ENCODE measurements at regions not wholly inside any gene's neighbourhood (a gene's known extent, or its start where the extent isn't known, plus 50 kb on each side); places are given as distances from the start of the nearest gene placed in this dataset.
"Not testable (repeated sequence)": the region's sequence is repeated elsewhere in the genome, so short reads cannot be mapped to it uniquely, and the experiment has no call there.

DNA sequence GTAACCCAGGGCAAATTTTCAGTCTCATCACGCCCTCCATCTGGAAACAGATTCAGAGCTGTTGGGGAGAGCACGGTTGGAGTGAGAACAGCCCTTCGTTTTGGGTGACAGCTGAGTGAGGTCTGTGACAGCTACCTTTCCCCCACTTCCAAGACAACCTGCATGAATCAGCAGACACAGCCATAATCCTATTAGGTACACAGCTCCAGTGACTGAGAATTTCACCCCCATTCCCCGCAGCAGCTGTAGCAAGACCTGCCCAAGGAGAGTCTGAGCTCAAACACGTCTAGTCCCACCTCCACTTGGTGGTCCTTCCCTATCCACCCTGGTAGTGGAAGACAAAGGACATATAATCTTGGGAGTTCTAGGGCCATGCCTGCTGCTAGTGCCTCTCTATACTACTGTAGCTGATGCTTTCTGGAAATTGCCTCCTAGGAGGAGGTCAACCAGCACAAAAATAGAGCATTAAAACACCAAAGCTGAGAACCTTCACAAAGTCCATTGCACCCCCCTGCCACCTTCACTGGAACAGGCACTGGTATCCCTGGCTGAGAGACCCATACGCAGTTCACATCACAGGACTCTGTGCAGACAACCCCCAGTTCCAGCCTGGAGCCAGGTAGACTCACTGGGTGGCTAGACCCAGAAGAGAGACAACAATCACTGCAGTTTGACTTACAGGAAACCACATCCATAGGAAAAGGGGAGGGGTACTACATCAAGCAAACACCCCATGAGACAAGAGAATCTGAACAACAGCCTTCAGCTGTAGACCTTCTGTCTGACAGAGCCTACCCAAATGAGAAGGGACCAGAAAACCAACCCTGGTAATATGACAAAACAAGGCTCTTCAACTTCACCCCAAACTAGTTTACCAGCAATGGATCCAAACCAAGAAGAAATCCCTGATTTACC lies 448.6 kb upstream of the CBLB start:
- no peak for DNase-seq (ENCODE audit: low read depth)

DNA sequence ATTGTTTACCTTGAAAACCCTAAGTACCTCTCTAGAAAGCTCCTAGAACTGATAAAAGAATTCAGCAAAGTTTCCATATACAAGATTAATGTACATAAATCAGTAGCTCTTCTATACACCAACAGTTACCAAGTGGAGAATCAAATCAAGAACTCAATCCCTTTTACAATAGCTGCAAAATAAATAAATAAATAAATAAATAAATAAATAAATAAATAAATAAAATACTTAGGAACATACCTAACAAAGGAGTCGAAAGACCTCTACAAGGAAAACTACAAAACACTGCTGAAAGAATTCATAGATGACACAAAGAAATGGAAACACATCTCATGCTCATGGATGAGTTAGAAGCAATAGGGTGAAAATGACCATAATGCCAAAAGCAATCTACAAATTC lies 452.6 kb upstream of the CBLB start:
- DNase-seq (ENCODE audit: low read depth): not testable (repeated sequence)

DNA sequence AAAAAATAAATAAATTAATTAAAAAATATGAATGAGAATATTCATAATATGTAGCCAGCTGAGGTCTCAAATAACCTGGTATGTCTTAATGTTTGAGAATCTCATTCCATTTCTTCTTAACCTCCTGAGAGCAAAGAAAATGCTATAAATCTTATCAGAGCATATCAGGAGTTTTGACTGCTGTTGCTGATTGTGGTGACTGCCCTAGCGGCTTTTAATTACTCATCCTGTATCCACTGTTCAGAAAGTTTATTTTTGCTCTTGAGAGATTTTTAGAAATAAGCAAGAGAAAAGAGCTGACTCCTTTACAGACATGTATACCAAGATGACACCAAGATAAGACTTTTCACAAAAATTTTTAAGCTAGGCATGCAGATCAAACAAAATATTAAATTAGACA lies 454.8 kb upstream of the CBLB start:
- no peak for DNase-seq (ENCODE audit: low read depth)

DNA sequence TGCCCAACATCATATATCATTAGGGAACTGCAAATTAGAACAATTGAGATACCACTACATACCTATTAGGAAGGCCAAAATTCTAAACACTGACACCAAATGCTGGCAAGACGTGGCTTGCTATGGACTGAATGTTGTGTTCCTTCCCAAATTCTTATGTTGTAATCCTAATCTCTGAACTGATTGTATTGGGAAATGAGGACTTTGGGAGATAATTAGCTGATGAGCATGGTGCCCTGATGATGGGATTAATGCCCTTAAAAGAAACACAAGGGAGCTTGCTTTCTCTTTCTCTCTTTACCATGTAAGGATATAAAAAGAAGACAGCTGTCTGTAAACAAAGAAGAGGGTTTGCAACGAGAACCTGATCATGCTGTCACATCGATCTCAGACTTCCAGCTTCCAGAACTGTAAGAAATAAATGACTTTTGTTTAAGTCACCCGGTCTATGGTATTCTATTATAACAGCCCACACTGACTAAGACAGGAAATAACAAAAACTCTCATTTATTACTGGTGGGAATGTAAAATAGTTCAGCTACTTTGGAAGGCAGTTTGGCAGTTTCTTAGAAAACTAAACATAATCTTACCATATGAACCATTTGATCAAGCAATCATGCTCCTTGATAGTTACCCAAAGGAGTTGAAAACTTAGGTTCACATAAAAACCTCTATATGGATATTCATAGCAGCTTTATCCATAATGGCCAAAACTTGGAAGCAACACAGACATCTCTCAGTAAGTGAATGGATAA lies 458.3 kb upstream of the CBLB start:
- DNase-seq (ENCODE audit: low read depth): peak; percentile 34

DNA sequence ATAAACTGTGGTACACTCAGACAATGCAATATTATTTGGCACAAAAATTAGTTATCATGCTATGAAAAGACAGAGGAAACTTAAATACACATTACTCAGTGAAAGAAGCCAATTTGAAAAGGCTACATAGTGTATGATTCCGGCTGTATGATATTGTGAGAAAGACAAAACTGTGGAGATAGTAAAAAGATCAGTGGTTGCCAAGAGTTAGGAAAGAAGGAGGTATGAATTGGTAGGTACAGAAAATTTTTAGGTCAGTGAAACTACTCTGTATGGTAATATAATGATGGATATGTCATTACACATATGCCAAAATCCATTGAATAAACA lies 458.8 kb upstream of the CBLB start:
- DNase-seq (ENCODE audit: low read depth): no peak

DNA sequence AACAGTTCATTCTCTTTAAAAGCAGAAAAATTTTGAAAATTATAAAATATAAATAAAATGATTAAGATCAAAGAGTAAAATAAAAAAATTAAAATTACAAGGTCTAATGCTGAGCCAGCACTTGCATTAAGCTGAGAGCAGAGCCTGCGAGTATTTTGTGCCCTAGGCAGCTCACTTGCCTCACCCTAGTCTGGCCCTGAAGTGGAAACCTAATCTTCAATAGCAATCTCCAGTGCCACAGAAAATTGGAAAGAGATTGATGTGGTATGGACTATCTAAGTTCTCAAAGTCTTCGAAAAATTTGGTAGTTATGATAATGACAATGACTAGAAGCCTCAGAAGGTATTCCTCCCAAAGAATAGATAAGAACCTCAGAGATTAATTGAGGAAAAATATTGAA lies 459.4 kb upstream of the CBLB start:
- DNase-seq (ENCODE audit: low read depth): no peak

DNA sequence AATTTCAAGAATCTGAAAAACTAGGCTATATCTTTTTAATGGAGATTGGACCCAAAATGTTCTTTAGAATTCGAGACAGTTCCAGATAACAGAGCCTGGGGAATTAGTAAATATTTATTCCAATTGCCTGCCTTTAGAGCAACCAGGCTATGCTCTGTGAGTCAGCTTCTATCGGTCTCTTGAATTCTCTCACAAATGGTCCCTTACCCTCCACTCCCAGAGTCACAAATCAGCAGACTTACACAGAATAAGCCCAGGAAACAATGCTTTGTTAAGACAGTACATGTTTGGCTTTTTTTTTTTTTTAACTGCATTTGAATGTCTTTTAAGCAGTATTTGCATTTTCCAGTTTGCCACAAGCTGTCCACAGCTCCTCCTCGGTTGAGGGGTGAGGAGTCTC lies 460.7 kb upstream of the CBLB start:
- no peak for DNase-seq (ENCODE audit: low read depth)

DNA sequence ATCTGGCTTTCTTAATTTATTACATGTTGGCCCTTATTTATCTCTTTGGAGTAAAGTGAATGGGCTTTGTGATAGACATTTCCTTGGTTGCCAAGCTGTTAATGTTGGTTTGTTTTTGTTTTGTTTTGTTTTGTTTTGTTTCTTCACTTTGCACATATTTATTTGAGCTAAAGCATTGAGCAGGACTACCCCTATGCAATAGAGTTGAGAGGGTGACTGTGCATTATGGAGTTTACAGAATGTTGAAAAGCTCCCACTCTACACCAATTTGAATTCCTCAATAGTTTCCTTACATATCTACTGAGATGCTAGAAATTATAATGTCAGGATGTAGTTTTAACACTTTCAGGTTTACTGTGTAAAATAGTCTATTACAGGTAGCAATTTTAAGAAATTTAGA lies 462.8 kb upstream of the CBLB start:
- DNase-seq (ENCODE audit: low read depth): no peak

DNA sequence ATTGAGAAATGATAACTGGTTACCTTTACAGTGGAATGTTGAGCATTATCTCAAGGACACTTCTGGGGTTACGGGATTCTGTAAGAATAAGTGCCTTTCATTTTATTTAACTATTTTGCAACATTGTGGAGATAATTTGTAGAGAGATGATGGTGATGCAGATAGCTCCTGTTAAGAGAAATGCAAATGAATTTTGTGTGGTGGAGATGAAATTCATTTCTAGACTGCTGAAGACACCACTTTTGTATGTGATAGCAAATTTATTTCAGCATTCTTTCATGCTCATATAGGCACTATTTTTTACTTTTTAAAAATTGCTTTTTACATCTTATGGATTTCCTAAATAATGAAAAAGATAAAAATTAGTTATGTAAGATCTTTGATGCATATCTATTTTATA lies 463.3 kb upstream of the CBLB start:
- no peak for DNase-seq (ENCODE audit: low read depth)

DNA sequence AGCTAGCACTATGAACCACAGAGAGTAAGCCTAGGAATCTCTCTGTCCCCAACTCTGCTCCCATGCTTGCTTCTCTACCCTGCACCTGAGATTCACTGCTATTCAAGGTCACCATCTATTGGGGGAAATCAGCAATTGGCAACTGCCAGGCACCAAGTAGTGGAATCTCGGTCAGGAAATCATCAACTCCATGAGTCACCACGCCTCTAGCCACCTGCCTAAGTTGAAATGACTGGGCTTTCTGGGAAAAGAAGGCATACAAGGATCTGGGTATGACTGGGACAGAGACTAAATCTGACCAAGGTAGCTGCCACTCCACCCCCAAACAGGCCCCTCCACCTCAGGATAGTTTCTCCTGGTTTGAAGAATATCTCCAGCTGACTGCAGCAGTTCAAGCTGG lies 464.1 kb upstream of the CBLB start:
- DNase-seq (ENCODE audit: low read depth): peak; percentile 57

DNA sequence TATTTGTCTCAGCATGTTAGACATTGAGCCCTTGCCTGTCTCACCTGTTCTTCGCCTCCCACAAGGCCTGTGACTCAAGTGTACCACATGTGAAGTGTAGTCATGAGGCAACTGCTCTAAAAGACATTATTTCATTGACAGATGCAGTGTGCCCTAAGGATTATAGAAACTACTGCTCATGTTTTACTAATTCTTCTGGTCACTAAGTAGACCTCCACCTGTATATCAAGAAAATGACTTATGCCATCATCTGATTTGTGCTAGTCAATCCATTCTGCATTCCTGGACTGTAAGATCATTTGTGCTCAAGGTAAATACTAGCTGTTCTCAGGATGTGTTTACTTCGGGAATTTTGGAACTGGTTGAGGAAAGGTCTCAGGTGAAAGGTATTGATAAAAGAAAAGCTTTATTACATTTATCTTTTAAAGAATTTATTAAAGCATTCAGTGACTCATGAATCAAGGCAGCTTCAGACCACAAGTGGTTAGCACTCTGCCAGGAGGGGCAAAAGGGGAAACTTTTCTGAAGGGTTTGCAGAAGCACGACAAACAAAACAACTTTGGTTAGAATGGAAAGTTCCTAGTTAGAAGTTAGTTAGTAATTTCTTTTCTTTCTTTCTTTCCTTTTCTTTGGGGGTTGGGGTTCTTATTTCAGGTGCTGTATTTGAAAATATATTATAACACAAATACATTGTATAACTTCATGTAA lies 465.3 kb upstream of the CBLB start:
- DNase-seq (ENCODE audit: low read depth): peak; percentile 48

DNA sequence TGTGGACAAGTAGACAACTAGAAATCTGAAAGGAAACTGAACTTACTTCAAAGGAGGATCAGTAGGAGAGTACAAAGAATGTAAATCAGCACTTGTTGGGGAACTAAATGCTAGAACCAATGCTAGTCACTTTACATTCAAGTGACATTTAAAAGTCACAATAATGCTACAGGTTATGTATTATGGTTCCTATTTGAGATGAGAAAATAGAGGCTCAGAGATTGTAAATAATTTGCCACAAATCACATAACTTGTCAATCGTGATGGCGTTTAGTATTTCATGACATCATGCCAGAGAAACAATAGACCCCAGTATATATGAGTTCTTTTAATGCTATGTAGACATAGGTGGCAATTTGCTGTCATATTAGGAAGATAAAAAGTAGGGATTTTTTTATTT lies 467.8 kb upstream of the CBLB start:
- DNase-seq (ENCODE audit: low read depth): no peak

DNA sequence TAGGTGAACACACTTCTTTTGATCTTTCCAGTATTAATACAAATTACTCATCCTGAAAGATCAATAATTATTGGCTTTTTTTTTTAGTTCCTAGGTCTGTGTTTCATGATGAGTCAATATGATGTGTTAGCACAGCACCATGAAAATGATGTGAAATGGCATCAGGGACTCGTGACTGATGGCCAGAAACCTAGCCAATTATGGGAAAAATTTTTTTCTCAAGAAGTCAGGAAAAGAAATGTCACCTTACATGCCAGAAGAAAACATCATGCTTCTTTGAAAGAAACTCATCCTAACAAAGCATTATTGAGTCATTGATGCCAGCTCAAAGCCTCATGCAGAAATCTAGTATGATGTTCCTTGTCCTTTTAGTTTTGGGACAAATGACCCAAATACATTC lies 468.3 kb upstream of the CBLB start:
- peak; percentile 43 for DNase-seq (ENCODE audit: low read depth)

DNA sequence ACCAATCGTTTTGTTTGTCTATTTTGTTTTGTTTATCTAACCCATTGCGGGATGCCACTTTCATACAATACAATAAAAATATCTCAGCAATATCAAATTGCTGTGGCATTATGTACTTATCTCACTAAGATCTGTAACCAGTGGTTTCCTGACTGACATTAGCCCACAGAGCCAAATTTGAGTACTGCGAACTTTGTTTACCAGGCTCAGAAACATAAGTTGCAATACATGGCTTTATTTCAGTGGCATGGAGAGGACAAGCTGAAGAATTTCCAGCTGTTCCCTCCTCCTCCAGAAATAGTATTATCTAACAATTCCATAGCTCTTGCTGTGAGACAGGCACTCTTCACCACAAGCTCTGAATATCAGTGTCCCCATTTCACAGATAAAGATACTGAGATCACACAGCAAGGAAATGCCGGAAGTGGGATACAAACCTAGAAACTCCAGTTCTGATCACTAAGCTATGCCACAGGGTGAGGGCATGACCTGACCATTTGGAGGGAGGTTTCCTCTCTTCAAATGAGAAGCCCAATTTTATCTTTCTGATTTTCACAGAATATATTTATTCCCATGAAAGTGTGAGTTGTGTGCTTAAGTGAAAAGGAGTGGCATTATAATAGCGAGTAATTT lies 469.9 kb upstream of the CBLB start:
- no peak for DNase-seq (ENCODE audit: low read depth)

DNA sequence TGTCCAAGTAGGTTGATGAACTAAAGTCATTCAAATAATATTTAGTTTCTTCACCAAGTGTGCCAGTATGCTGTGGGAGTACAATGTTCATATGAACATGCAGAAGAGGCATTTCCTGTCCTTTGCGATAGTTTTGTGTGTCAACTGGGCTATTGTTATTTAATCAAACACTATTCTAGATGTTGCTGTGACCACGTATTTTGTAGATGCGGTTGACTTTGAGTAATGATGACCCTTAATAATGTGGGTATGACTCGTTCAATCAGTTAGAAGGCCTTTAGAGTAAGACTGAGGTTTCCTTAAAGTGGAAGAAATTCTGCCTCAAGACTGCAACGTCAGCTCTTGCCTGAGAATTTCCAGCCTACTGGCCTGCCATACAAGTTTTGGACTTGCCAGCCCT lies 470.7 kb upstream of the CBLB start:
- peak; percentile 15 for DNase-seq (ENCODE audit: low read depth)

DNA sequence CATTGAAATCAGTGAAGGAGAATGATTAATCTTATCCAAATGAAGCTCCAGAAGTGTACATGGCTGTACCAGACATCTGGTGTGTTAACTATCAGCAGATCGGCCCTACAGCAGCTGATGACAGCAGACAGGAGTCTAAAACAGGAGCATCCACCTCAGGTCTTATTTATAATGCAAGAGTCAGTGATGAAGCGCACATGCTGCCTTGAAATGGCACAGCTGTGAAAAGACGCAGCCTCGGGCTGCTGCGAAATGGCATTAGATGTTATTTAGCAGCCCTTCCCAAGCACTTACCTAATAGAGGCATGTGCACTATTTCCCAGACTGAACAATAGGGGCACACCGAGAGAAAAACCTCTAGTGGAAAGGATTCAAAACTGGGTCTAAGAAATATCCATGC lies 472.3 kb upstream of the CBLB start:
- peak; percentile 47 for DNase-seq (ENCODE audit: low read depth)

DNA sequence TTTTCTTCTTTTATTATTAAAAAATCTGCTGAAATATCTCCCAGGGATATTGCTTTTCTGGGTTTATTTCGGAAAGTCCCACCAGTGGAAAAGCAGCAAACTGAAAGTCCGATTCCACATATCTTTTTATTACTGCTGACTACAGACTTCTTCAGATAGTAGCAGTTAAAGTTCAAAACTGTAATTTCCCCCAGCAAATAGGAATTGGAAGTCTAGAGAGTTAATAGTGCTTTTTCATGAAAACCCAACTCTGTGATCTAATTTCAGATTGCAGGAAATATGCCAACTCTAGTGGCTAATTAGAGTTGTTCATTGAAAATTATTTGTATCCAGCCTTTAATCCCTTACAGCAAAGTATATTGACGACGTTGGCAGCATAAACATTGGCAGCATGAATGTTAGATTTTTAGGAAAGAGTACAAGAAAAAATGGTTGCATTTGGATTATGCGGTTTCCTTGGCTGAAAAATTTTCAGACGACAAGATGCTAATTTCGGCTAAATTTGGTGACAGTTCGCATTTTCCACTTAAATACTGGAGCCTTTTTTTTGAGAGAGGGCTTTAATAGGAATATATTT lies 472.9 kb upstream of the CBLB start:
- no peak for DNase-seq (ENCODE audit: low read depth)

DNA sequence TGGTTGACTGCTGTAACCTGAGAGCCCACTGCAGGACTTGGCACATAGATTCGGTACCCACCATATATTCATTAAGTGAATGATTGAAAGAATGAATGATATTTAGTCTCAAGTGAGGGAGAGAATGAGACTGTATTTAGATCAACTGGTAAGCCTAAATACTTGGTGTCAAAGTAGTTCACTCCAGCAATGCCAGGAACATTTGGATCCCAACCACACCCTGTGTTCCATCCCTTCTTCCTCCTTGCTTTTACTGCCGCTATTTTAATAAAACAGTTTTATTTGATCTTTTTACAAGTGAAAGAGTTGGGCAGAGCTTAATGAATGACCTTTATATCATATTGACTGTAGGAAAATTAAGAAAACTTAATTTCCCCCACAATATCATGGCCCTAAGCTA lies 473.6 kb upstream of the CBLB start:
- no peak for DNase-seq (ENCODE audit: low read depth)

DNA sequence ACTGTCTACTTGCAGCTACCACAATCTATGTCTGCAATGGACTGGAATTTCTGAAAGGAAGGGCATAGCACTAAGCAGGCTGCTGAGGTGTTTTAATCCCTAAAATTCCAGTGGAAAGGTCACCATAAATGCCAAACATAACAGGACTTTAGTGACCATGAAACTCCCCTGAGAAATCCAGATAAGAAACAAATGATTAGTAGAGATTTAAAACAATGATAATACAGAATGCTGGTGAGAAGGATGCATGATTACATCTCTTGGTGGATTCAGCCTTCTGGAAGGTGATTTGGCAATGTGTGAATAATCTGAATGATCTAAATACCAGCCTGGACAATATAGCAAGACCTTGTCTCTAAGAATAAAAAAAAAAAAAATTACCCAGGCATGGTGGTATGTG lies 475.0 kb upstream of the CBLB start:
- no peak for DNase-seq (ENCODE audit: low read depth)

DNA sequence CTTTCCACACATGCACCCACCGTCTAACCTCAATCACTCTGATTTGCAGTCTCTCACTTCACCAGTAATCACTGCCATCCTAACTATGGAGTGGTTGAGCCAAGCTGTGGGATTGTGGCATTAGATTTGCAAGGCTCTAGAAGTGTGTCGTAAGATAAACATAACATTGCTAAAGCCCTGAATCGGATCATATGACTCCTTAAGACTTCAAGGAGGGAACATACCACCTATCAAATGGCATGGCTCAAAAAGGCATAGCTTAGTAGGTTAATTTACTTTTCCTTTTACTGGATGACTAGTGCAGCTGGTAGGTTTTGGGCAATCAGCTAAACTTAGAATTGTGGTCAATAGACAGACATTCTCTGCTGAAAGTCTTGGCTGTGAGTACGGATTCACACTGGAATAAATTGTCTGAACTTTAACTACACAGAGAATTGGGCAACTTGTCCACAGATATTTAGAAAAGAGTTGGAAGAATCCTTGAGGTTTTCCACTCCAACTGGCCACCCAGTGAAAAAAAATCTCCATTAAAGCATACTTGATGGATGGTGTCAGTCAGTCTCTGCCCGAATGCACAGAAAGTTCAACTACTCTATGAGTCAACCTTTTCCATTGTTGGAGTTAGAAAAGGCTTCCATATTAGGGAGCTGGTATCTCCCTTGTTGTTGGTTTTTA lies 476.7 kb upstream of the CBLB start:
- DNase-seq (ENCODE audit: low read depth): peak; percentile 52

DNA sequence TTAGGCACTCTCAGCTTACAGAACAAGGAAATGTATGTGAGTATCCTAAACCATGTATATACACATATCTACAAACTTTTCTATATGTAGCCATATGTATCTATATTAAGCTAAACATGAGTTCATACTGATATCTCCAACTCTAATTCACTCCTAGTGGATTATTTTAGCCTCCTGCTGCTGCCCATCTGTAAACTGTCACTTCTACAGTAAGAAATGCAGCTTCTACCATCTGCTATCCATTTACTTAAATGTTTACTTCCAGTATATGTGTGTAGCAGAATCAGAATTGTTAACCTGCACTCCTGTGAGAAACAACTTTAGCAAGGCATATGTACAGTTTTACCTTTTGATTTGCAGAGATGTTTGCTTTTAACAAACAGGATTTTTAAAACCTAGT lies 478.5 kb upstream of the CBLB start:
- DNase-seq (ENCODE audit: low read depth): no peak

Measured in ELR (cell line).